NCI-H2227 (cell line): ENCODE measurements at regions not wholly inside any gene's neighbourhood (a gene's known extent, or its start where the extent isn't known, plus 50 kb on each side); places are given as distances from the start of the nearest gene placed in this dataset.

Experiments
- DNase-seq: peaks from one replicate; lab custom pipeline; 2025; ENCODE audit not compliant: unreplicated experiment; lab: John Stamatoyannopoulos, UW

- DNase-seq: no peak
Measured at GRCh38 chr15:88321271-88321670, 64.7 kb upstream of the NTRK3 start.

DNA sequence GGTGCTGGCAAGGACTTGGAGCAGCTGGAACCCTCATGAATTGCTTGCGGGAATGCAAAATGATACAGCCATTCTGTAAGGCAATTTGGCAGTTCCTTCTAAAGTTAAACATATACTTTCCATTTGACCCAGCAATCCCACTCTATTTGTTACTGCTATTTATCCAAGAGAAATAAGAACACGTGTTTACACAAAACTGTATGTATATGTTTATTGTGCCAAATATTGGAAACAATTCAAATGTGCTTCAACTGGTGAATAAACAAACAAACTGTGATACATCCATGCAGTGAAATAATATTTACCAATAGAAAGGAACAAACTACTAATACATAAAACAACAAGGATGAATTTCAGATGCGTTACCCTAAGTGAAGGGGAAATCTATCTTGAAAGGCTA lies 60.0 kb upstream of the NTRK3 start:
- no peak for DNase-seq

DNA sequence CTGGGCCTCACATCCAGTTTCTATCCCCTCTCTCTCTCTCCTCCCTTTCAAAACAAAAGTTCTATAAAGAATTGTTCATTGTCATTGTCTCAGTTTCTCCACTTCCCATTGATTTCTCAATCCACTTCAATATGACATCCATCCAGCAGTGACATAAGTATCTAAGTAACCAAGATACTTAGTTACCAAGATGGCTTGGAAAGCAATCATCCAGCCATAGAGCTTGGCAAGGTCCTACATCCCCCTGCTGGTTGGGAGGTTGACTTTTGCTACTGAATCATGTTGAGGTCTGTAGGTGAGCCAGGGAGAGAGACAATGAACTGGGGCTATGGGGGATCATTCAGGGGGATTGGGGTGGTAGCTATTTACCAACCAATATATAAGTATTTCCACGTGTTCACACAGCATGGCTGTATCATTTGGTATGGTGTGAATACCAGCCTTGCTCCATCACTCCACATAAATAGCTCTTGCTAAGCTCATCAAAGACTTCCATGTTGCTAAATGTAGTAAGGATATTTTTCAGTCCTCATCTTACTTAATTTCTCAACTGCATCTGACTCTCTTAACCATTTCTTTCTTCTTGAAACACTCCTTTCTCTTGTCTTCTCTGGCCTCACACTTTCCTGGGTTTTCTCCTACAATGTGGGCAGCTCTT lies 58.8 kb upstream of the NTRK3 start:
- DNase-seq: no peak

GRCh38 chr15:88312941-88313579 lies 56.5 kb upstream of the NTRK3 start:
- DNase-seq: no peak

DNA sequence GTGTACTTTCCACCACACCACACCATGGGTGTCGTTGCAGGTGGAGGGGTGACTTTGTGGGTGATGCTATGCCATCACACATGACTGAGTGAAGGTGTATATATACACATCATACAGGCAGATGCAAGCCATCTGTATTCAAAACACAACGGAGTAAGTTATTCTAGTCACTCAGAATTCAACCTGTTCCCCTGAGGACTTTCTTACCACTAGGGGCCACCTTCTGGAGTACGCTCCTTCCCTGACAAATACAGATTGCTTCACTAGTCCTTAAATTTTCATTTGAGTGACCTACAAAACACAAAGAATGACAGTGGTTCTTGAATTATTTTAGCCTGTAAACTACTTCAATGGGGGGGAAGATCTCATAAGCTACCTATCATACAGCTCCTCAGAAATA lies 52.8 kb upstream of the NTRK3 start:
- DNase-seq: no peak

DNA sequence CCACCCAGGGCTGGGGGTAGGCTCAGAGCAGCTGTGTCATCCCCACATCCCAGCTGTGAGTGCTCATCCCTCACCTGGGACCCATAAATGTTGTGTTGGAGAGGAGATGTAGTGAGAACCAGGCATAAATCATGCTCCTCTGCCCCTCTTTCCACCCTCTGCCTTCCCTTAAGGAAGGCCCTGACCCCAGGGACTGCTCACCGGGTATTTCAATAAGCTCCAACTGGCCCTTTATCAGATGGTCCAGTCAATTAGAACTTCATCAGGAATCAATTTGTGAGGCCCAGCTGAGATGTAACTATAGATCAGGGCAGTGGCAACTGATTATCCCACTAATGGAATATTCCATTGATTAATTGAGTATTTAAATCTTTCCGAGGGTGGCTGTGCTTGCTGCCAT lies 50.8 kb upstream of the NTRK3 start:
- no peak for DNase-seq
